Endothelial cell (in vitro differentiated cells): ENCODE measurements at regions not wholly inside any gene's neighbourhood (a gene's known extent, or its start where the extent isn't known, plus 50 kb on each side); places are given as distances from the start of the nearest gene placed in this dataset.
A peak's percentile ranks its signal among the peaks of the same experiment; 100 is the strongest.

Experiments
- DNase-seq: peaks from one replicate; pipeline ENCODE4 v3.0.0; 2021; ENCODE audit warnings: low spot score
- H3K27ac Mint-ChIP-seq: one replicate; pipeline ENCODE4 v1.8.0; 2021; ENCODE audit warnings: mixed read lengths, inconsistent platforms; ENCODE audit not compliant: unreplicated experiment
- H3K27me3 Mint-ChIP-seq: one replicate; pipeline ENCODE4 v1.8.0; 2021; ENCODE audit warnings: mild to moderate bottlenecking, moderate library complexity, mixed read lengths, inconsistent platforms; ENCODE audit not compliant: unreplicated experiment
- H3K36me3 Mint-ChIP-seq: one replicate; pipeline ENCODE4 v1.8.0; 2021; ENCODE audit warnings: mild to moderate bottlenecking, low read depth, mixed read lengths, inconsistent platforms; ENCODE audit not compliant: unreplicated experiment
- H3K4me1 Mint-ChIP-seq: one replicate; pipeline ENCODE4 v1.8.0; 2021; ENCODE audit warnings: mild to moderate bottlenecking, mixed read lengths, inconsistent platforms; ENCODE audit not compliant: unreplicated experiment
- H3K4me3 Mint-ChIP-seq: one replicate; pipeline ENCODE4 v1.8.0; 2021; ENCODE audit warnings: mild to moderate bottlenecking, mixed read lengths, inconsistent platforms; ENCODE audit not compliant: unreplicated experiment
- H3K9me3 Mint-ChIP-seq: one replicate; pipeline ENCODE4 v1.8.0; 2021; ENCODE audit warnings: mixed read lengths, inconsistent platforms; ENCODE audit not compliant: unreplicated experiment
- TF ChIP-seq, protein P1 (sequence below): fragments of 200-600 bp; sonication (generic); IDR thresholded peaks from one replicate; pipeline ENCODE4 v1.5.0; 2021; ENCODE audit warnings: antibody characterized with exemption; ENCODE audit not compliant: unreplicated experiment

- no peak overlapping the region for H3K4me3 Mint-ChIP-seq
- peaks cover 1% of the 10 kb centered on the region for H3K27me3 Mint-ChIP-seq
- DNase-seq: no peak
- TF ChIP-seq, protein P1, sequence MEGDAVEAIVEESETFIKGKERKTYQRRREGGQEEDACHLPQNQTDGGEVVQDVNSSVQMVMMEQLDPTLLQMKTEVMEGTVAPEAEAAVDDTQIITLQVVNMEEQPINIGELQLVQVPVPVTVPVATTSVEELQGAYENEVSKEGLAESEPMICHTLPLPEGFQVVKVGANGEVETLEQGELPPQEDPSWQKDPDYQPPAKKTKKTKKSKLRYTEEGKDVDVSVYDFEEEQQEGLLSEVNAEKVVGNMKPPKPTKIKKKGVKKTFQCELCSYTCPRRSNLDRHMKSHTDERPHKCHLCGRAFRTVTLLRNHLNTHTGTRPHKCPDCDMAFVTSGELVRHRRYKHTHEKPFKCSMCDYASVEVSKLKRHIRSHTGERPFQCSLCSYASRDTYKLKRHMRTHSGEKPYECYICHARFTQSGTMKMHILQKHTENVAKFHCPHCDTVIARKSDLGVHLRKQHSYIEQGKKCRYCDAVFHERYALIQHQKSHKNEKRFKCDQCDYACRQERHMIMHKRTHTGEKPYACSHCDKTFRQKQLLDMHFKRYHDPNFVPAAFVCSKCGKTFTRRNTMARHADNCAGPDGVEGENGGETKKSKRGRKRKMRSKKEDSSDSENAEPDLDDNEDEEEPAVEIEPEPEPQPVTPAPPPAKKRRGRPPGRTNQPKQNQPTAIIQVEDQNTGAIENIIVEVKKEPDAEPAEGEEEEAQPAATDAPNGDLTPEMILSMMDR: no peak
- H3K27ac Mint-ChIP-seq: no peak overlapping the region
- no peaks in the 10 kb centered on the region for H3K9me3 Mint-ChIP-seq
- no peaks in the 10 kb centered on the region for H3K36me3 Mint-ChIP-seq
- no peaks in the 10 kb centered on the region for H3K4me1 Mint-ChIP-seq
These were observed 91.3 kb upstream of the ABCC4 start for GRCh38 chr13:95392597-95392996.

DNA sequence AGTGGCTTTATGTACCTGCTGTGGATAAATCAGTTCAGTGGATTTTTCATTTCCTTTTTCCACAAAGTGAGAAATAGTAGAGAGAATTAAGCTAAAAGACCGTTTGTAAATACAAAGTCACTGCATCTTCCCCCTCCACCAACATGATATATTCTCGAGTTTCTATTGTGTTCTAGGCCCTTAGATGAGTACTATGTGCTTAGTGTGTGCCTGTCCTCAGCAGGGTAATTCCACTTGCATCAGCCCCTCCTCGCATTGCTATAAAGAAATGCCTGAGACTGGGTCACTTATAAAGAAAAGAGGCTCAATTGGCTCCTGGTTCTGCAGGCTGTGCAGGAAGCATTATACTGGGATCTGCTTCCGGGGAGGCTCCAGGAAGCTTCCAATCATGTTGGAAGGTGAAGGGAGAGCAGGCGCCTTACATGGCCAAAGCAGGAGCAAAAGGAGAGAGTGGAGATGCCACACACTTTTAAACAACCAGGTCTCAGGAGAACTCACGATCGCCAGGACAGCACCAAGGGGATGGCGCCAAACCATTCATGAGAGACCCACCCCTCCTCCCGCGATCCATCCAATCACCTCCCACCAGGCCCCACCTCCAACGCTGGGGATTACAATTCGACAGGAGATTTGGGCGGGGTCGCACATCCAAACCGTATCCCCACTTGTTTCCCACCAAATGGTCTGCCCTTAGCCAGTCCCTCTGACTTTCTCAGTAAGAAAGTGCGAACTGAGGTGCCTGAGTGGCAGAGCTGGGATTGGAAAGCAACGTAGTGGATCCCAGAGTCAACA lies 102.3 kb upstream of the ABCC4 start:
- Mint-ChIP-seq H3K4me1 (peaks cover 2% of the 10 kb centered on the region), H3K27me3 (peaks cover 7% of the 10 kb centered on the region), H3K27ac (no peak overlapping the region), H3K9me3 (no peaks in the 10 kb centered on the region), H3K36me3 (no peaks in the 10 kb centered on the region), H3K4me3 (peak overlapping the region; percentile 89)
- TF ChIP-seq, protein P1: no peak
- peak; percentile 44 for DNase-seq

DNA sequence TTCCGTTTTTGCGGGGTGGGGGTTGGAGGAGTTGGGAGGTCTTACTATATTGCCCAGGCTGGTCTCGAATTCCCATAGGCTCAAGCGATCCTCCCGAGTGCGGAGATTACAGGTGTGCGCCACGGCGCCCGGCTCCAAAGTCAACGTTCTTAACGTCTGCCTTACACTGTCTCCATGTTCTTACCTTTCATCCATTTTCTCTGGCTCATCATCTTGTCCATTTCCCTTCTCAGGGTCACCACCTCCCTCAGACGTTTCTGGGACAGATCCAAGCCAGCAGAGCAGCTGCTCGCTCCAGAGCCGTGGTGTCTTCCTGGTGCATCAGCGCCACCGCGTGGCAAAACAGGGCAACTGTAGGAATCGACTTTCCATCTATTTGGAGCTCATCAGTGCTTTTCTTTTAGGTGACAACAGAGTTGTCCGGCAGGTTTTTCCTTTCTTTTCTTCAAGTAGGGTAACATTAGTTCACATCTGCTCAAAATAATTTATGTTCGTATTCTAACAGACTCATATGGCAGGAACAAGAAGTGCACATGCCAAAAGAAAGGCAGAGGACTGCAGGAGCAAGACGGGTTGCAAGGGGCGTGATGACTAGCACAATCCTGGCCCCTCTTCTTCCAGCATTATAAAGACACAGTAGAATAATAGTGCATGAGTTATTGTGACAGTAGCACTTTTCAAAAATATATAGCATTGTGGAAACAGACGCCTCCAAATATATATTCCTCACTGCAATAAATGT lies 103.1 kb upstream of the ABCC4 start:
- Mint-ChIP-seq H3K9me3 (no peaks in the 10 kb centered on the region), H3K4me3 (peak overlapping the region; percentile 89), H3K4me1 (peaks cover 2% of the 10 kb centered on the region), H3K27me3 (peaks cover 7% of the 10 kb centered on the region), H3K36me3 (no peaks in the 10 kb centered on the region), H3K27ac (no peak overlapping the region)
- TF ChIP-seq, protein P1: peak; percentile 92
- DNase-seq: peak; percentile 89

DNA sequence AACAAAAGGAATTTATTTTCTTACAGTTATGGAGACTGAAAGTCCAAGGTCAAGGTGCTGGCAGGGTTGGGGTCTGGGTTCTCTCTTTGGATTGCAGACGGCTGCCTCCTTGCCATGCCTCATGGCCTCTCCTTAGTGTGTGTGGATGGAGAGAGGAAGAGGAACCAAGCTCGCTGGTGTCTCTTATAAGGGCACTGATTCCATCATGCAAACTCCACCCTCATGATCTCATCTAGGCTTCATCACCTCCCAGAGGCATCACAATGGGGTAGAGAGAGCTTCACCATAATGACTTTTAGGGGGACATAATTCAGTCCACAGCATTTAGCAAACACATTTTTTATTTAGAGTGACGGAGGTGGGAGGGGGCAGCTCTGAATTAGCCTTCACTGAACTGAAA lies 104.9 kb upstream of the ABCC4 start:
- H3K27me3 Mint-ChIP-seq: peaks cover 7% of the 10 kb centered on the region
- H3K9me3 Mint-ChIP-seq: no peaks in the 10 kb centered on the region
- DNase-seq: no peak
- no peaks in the 10 kb centered on the region for H3K36me3 Mint-ChIP-seq
- H3K4me3 Mint-ChIP-seq: no peak overlapping the region
- TF ChIP-seq, protein P1: no peak
- no peak overlapping the region for H3K27ac Mint-ChIP-seq
- peaks cover 2% of the 10 kb centered on the region for H3K4me1 Mint-ChIP-seq

- Mint-ChIP-seq H3K36me3 (no peaks in the 10 kb centered on the region), H3K27ac (no peak overlapping the region), H3K9me3 (no peaks in the 10 kb centered on the region), H3K27me3 (peaks cover 1% of the 10 kb centered on the region), H3K4me1 (no peaks in the 10 kb centered on the region), H3K4me3 (no peak overlapping the region)
- no peak for DNase-seq
- TF ChIP-seq, protein P1: no peak
These were observed 110.3 kb upstream of the ABCC4 start for GRCh38 chr13:95411428-95412040.
